ENCODE measurements at regions not wholly inside any gene's neighbourhood (a gene's known extent, or its start where the extent isn't known, plus 50 kb on each side); places are given as distances from the start of the nearest gene placed in this dataset.

DNA sequence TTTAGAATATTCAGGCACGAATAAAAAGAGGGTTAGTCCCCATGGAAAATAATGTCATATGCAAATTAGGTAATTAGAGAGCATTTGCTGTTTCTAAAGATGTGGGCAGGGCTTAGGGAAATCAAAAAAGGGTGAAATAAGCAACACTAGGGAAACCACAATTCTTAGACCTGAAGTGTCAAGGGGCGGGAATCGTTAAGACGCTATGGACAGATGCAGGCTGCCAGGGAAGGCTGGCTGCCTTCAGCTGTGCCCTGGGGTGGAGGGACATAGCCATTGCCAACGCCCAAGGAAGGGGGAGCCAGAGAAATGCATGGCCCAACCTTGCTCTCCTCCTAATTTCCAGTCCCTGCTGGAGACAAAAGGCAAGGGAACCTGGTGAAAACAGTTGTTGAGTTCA, 141.7 kb upstream of the PROK2 start:
- Mint-ChIP-seq H3K4me1 (peaks cover 44% of the 10 kb centered on the region), H3K9me3 (no peaks in the 10 kb centered on the region; the same call in 2 of the 3 replicates), H3K27me3 (ENCODE audit: insufficient read depth, low read depth, poor library complexity) (peaks cover 11% of the 10 kb centered on the region), H3K27ac (peak overlapping the region; percentile 84; the same call in 1 of the 2 replicates), H3K36me3 (ENCODE audit: low read depth) (no peaks in the 10 kb centered on the region; the same call in 2 of the 3 replicates), H3K4me3 (no peak overlapping the region)
- Histone ChIP-seq H2AFZ (no peak overlapping the region), H3K4me3 (no peak overlapping the region), H4K20me1 (replicated peaks; ENCODE audit: insufficient read depth) (no peaks in the 10 kb centered on the region), H3K79me2 (replicated peaks; ENCODE audit: insufficient read depth) (no peaks in the 10 kb centered on the region), H3F3A (replicated peaks; ENCODE audit: low read depth) (no peaks in the 10 kb centered on the region), H3K4me2 (0 out of 2 replicates have a peak overlapping the region, but pooled peaks have one; percentile 6), H3K27ac (ENCODE audit: low read depth) (peak overlapping the region; percentile 1; the same call in 1 of the 2 replicates), H3K36me3 (ENCODE audit: insufficient read depth) (no peaks in the 10 kb centered on the region), H3K4me1 (ENCODE audit: insufficient read depth) (peaks cover 42% of the 10 kb centered on the region), H3K27me3 (ENCODE audit: insufficient read depth) (no peaks in the 10 kb centered on the region), H3K9me2 (ENCODE audit: insufficient read depth) (0 out of 2 replicates have a peak, but pooled peaks cover 13% of the 10 kb centered on the region)
- ATAC-seq (peak; percentile 55), DNase-seq (ENCODE audit: low spot score) (peak; percentile 41)
- TF ChIP-seq NANOG (IDR thresholded peaks at IDR 0.05; ENCODE audit: borderline replicate concordance) (no peak), CREB1 (CRISPR knock-in tag; IDR thresholded peaks at IDR 0.05; ENCODE audit: low read depth) (no peak)

- 0 out of 2 replicates have a peak, but pooled peaks cover 13% of the 10 kb centered on the region for H3K9me2 ChIP-seq (ENCODE audit: insufficient read depth)
- no peaks in the 10 kb centered on the region for H4K20me1 ChIP-seq (replicated peaks; ENCODE audit: insufficient read depth)
- Mint-ChIP-seq H3K9me3 (no peaks in the 10 kb centered on the region; the same call in 2 of the 3 replicates), H3K27me3 (ENCODE audit: insufficient read depth, low read depth, poor library complexity) (peaks cover 10% of the 10 kb centered on the region), H3K4me3 (no peak overlapping the region), H3K36me3 (ENCODE audit: low read depth) (no peaks in the 10 kb centered on the region; the same call in 2 of the 3 replicates), H3K4me1 (peaks cover 43% of the 10 kb centered on the region), H3K27ac (peak overlapping the region; percentile 84)
- peak overlapping the region; percentile 42; the same call in 1 of the 2 replicates for H3K4me2 ChIP-seq
- no peaks in the 10 kb centered on the region for H3K36me3 ChIP-seq (ENCODE audit: insufficient read depth)
- H3K4me1 ChIP-seq (ENCODE audit: insufficient read depth) = peaks cover 42% of the 10 kb centered on the region
- no peaks in the 10 kb centered on the region for H3K27me3 ChIP-seq (ENCODE audit: insufficient read depth)
- peak; percentile 95 for DNase-seq (ENCODE audit: low spot score)
- H3F3A ChIP-seq (replicated peaks; ENCODE audit: low read depth) = no peaks in the 10 kb centered on the region
- H2AFZ ChIP-seq = no peak overlapping the region
- peak; percentile 90 for ATAC-seq
- no peaks in the 10 kb centered on the region for H3K79me2 ChIP-seq (replicated peaks; ENCODE audit: insufficient read depth)
- H3K27ac ChIP-seq (ENCODE audit: low read depth) = peak overlapping the region; percentile 91
- H3K4me3 ChIP-seq = peak overlapping the region; percentile 29; the same call in 1 of the 2 replicates
- TF ChIP-seq, protein P1, sequence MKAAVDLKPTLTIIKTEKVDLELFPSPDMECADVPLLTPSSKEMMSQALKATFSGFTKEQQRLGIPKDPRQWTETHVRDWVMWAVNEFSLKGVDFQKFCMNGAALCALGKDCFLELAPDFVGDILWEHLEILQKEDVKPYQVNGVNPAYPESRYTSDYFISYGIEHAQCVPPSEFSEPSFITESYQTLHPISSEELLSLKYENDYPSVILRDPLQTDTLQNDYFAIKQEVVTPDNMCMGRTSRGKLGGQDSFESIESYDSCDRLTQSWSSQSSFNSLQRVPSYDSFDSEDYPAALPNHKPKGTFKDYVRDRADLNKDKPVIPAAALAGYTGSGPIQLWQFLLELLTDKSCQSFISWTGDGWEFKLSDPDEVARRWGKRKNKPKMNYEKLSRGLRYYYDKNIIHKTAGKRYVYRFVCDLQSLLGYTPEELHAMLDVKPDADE (IDR thresholded peaks at IDR 0.05) = no peak
- TF ChIP-seq, protein P2, sequence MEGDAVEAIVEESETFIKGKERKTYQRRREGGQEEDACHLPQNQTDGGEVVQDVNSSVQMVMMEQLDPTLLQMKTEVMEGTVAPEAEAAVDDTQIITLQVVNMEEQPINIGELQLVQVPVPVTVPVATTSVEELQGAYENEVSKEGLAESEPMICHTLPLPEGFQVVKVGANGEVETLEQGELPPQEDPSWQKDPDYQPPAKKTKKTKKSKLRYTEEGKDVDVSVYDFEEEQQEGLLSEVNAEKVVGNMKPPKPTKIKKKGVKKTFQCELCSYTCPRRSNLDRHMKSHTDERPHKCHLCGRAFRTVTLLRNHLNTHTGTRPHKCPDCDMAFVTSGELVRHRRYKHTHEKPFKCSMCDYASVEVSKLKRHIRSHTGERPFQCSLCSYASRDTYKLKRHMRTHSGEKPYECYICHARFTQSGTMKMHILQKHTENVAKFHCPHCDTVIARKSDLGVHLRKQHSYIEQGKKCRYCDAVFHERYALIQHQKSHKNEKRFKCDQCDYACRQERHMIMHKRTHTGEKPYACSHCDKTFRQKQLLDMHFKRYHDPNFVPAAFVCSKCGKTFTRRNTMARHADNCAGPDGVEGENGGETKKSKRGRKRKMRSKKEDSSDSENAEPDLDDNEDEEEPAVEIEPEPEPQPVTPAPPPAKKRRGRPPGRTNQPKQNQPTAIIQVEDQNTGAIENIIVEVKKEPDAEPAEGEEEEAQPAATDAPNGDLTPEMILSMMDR (conservative IDR thresholded peaks at IDR 0.05; ENCODE audit: low read depth in 2 of 2) = peak; percentile 84 to 87
- TF ChIP-seq, protein P3, sequence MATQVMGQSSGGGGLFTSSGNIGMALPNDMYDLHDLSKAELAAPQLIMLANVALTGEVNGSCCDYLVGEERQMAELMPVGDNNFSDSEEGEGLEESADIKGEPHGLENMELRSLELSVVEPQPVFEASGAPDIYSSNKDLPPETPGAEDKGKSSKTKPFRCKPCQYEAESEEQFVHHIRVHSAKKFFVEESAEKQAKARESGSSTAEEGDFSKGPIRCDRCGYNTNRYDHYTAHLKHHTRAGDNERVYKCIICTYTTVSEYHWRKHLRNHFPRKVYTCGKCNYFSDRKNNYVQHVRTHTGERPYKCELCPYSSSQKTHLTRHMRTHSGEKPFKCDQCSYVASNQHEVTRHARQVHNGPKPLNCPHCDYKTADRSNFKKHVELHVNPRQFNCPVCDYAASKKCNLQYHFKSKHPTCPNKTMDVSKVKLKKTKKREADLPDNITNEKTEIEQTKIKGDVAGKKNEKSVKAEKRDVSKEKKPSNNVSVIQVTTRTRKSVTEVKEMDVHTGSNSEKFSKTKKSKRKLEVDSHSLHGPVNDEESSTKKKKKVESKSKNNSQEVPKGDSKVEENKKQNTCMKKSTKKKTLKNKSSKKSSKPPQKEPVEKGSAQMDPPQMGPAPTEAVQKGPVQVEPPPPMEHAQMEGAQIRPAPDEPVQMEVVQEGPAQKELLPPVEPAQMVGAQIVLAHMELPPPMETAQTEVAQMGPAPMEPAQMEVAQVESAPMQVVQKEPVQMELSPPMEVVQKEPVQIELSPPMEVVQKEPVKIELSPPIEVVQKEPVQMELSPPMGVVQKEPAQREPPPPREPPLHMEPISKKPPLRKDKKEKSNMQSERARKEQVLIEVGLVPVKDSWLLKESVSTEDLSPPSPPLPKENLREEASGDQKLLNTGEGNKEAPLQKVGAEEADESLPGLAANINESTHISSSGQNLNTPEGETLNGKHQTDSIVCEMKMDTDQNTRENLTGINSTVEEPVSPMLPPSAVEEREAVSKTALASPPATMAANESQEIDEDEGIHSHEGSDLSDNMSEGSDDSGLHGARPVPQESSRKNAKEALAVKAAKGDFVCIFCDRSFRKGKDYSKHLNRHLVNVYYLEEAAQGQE (IDR thresholded peaks at IDR 0.05; ENCODE audit: unreplicated experiment) = no peak
- no peak for TF ChIP-seq EZH2 (IDR thresholded peaks at IDR 0.05; ENCODE audit: low read depth, unreplicated experiment)
- TF ChIP-seq JUNB (IDR thresholded peaks at IDR 0.05; ENCODE audit: unreplicated experiment) = no peak
- TF ChIP-seq POLR2AphosphoS5 (IDR thresholded peaks at IDR 0.05; ENCODE audit: low read depth) = no peak
- TF ChIP-seq STAT1 (IDR thresholded peaks at IDR 0.05; ENCODE audit: unreplicated experiment) = no peak
- no peak for TF ChIP-seq ZNF331 (CRISPR knock-in tag; IDR thresholded peaks at IDR 0.05; ENCODE audit: low read depth)
Measured at GRCh38 chr3:71926262-71926600, 141.3 kb upstream of the PROK2 start.
